ENCODE measurements at regions not wholly inside any gene's neighbourhood (a gene's known extent, or its start where the extent isn't known, plus 50 kb on each side); places are given as distances from the start of the nearest gene placed in this dataset.

GRCh38 chr9:89554307-89555035 is 50.3 kb upstream of the GADD45G start:
- no peak for DNase-seq

DNA sequence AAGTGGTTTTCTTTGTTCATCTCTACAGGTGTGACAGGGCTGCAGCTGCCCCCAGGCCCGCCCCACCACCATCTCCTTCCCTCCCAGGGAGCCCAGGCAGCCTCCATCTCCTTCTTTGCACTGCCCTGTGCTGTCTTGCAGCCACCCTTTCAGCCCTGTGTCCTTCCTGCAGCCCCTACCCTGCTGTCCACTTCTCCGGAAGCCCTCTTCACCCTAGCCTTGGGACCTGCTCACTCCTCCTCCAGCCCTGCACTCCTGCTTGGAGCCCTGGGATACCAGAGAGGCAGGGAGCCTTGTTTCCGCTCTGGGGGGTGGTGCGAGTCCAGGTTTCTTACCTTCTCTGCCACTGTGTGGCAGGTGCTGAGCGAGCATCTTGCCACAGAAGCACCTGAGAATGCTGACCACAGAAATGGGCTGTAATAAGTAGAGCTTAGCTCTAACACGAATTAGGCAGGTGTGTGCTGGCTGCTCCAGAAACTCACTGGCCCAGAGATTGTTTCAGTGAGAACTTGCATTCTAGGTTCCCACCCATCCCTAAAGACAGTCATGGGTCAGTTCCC is 51.3 kb upstream of the GADD45G start:
- no peak for DNase-seq

DNA sequence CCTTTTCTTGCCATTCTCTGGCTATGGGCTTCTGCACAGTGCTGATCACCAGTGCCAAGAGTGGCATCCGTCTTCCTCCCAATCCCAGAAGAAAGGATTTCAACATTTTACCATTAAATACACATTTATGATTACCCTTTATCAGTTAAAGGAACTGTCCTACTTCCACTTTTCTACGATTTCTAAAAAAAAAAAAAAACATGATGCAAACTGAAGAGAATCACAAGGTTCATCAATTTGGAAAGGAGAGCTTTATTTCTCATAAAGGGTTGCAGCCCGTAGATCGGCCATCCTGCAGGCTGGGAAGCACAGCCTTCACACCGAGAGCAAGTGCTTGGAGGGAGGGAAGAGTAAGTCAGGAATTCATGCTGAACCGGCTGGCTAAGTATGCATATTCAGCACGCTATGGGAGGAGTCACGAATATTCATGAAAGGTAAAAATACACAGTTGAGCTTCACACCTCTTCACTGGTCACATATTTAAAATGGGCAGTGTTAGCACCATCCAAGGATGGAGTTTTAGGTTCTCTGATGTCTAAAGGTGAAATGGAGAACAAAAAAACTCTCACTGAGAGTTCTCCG is 52.5 kb upstream of the SEMA4D start:
- no peak for DNase-seq

DNA sequence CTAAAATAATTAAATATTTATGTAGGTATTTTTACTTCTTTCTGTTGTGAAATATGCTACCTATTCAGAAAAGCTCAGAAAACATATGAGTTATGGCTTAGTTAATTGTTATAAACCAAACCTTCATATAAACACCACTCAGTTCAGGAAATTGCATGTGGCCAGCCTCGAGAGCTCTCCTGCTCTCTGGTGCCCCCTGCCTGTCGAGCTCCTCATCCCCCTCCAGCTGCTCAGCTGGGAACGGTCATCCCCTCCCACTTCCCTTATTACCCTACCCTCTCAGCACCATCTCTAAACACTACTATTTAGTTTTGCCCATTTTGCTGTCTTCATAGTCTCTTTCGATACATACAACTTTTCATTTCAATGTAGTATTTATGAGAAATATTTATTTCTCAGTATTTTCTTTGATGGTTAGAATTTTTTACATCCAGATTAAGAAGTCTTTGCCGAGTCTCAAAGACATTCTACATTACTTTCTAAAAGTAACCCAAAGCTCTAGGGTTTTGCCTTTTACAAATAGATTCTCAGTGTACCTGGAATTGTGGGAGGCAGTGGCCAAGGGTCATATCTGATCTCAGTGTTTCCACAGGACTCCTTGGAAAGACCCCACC is 51.2 kb upstream of the SEMA4D start:
- peak; percentile 75 for DNase-seq

DNA sequence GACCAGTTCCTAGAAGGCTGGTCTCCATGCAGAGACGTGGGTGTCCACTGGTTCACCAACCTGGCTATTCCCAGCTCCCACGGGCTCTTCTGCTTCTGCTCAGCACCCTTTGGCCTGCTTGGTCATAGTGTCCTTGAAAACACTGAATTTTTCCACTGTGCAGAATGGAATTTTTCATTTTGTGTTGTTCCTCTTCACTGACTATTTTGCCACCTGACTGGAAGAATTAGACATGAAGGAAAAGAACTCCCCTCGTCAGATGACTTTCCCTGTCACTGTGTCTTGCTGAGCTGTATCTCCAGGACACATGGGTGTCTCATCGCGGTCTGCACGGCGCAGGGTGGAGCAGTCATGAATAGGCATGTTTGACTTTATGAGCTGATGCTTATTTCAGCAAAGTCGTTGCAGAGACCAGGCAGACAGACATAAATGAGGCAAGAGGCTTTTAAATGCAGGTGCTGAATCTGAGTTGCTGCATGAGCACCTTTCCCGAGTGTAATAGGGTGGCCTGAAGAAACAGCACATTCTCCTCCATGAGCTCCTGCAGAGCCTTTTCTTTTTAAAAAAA is 50.2 kb upstream of the SEMA4D start:
- no peak for DNase-seq

Measured in muscle of arm (tissue), 1 donor.